PC-9 (cell line): ENCODE measurements at regions not wholly inside any gene's neighbourhood (a gene's known extent, or its start where the extent isn't known, plus 50 kb on each side); places are given as distances from the start of the nearest gene placed in this dataset.

Experiments used
- BruUV-seq: library from RNA; stranded (reverse); fragments of 400-500 nt; replicated peaks from 2 replicates; lab custom pipeline; 2021; lab: Mats Ljungman, UMichigan
- CTCF ChIA-PET: fragments of 300-600 bp; sonication (Branson Sonifier 250); formaldehyde crosslinking; loops from one replicate; lab custom pipeline; 2022; ENCODE audit warnings: antibody characterized with exemption; lab: Charles Lee
- POLR2A ChIA-PET: fragments of 300-600 bp; sonication (Branson Sonifier 250); formaldehyde crosslinking; loops from one replicate; lab custom pipeline; 2022; ENCODE audit warnings: antibody characterized with exemption; ENCODE audit not compliant: unreplicated experiment; lab: Charles Lee
- DNase-seq, 2 experiments: peaks; one replicate each; pipeline versions ENCODE4 v3.0.0 to v3.0.0-alpha.2; 2015 to 2022; ENCODE audit warnings: mixed read lengths in 1 of 2
- H2AFZ ChIP-seq: fragments of 200-600 bp; sonication (generic); 2 replicates; pipeline ENCODE4 v1.8.1; 2017; ENCODE audit warnings: antibody characterized with exemption
- H3F3A ChIP-seq: fragments of 200-600 bp; sonication (generic); 2 replicates; pipeline ENCODE4 v1.8.1; 2017; ENCODE audit warnings: antibody characterized with exemption, mild to moderate bottlenecking, low read depth; ENCODE audit not compliant: insufficient read depth
- H3K27ac ChIP-seq: fragments of 200-600 bp; sonication (generic); 2 replicates; pipeline ENCODE4 v1.6.1; 2016; ENCODE audit warnings: mixed run types
- H3K27me3 ChIP-seq: fragments of 200-600 bp; sonication (generic); 2 replicates; pipeline ENCODE4 v1.6.1; 2016; ENCODE audit warnings: low read depth, mixed run types; ENCODE audit not compliant: insufficient read depth
- H3K36me3 ChIP-seq: fragments of 200-600 bp; sonication (generic); 2 replicates; pipeline ENCODE4 v1.6.1; 2016; ENCODE audit warnings: low read depth, mixed run types
- H3K4me1 ChIP-seq: fragments of 200-600 bp; sonication (generic); replicated peaks from 2 replicates; pipeline ENCODE4 v1.6.1; 2016; ENCODE audit warnings: mixed run types; ENCODE audit not compliant: insufficient read depth
- H3K4me2 ChIP-seq: fragments of 200-600 bp; sonication (generic); 2 replicates; pipeline ENCODE4 v1.6.1; 2017; ENCODE audit warnings: mixed run types
- H3K4me3 ChIP-seq: fragments of 200-600 bp; sonication (generic); 2 replicates; pipeline ENCODE4 v1.6.1; 2016; ENCODE audit warnings: mixed run types
- H3K79me2 ChIP-seq: fragments of 200-600 bp; sonication (generic); 2 replicates; pipeline ENCODE4 v1.6.1; 2017; ENCODE audit warnings: low read depth, mixed run types
- H3K9me2 ChIP-seq: fragments of 200-600 bp; sonication (generic); 2 replicates; pipeline ENCODE4 v1.8.1; 2017; ENCODE audit warnings: mild to moderate bottlenecking; ENCODE audit not compliant: insufficient read depth
- H3K9me3 ChIP-seq: fragments of 200-600 bp; sonication (generic); 2 replicates; pipeline ENCODE4 v1.8.1; 2016; ENCODE audit warnings: low read depth; ENCODE audit not compliant: insufficient read depth
- H4K20me1 ChIP-seq: fragments of 200-600 bp; sonication (generic); 2 replicates; pipeline ENCODE4 v1.8.1; 2017; ENCODE audit not compliant: insufficient read depth
- EZH2 ChIP-seq: fragments of 200-600 bp; sonication (generic); IDR thresholded peaks from 2 replicates; pipeline ENCODE4 v1.8.0; 2017; ENCODE audit warnings: antibody characterized with exemption, low read depth
- intact Hi-C: fragments of 100-400 bp; cut with micrococcal nuclease; formaldehyde crosslinking; loops from one replicate; pipeline ENCODE4 v1.10.0; 2022; ENCODE audit not compliant: unreplicated experiment
- TF ChIP-seq, protein P1 (sequence below): fragments of 200-600 bp; sonication (generic); conservative IDR thresholded peaks from 2 replicates; pipeline ENCODE4 v1.6.1; 2017; ENCODE audit warnings: mixed run types, antibody characterized with exemption, mild to moderate bottlenecking, moderate library complexity

DNA sequence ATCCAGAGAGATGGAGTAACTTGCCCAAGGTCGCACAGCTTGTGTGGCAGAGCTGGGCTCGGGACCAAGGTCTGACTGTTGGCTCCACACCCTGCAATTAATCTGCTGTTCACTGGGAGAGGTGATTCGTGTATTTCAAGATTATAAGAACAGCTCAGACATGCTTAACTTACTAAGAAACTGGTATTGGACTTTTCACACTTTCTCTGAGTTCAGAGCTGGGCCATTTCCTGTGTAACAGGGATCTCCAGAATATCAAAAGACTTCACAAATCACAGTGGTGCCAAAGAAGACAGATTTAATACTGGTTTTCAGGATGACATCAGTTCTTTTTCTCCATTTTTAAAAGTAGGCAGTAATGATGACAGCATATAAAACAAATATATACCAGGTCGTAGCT, 156.8 kb upstream of the UBE2E1 start:
- H3K4me3 ChIP-seq: no peak overlapping the region
- no peaks in the 10 kb centered on the region for H3K79me2 ChIP-seq
- peaks cover 22% of the 10 kb centered on the region for H3K4me1 ChIP-seq
- H2AFZ ChIP-seq: no peak overlapping the region
- no peaks in the 10 kb centered on the region for H3K9me3 ChIP-seq
- no peak overlapping the region for H3K27ac ChIP-seq
- CTCF ChIA-PET: no interaction called here
- H3K4me2 ChIP-seq: no peak overlapping the region
- TF ChIP-seq EZH2: no peak
- TF ChIP-seq, protein P1, sequence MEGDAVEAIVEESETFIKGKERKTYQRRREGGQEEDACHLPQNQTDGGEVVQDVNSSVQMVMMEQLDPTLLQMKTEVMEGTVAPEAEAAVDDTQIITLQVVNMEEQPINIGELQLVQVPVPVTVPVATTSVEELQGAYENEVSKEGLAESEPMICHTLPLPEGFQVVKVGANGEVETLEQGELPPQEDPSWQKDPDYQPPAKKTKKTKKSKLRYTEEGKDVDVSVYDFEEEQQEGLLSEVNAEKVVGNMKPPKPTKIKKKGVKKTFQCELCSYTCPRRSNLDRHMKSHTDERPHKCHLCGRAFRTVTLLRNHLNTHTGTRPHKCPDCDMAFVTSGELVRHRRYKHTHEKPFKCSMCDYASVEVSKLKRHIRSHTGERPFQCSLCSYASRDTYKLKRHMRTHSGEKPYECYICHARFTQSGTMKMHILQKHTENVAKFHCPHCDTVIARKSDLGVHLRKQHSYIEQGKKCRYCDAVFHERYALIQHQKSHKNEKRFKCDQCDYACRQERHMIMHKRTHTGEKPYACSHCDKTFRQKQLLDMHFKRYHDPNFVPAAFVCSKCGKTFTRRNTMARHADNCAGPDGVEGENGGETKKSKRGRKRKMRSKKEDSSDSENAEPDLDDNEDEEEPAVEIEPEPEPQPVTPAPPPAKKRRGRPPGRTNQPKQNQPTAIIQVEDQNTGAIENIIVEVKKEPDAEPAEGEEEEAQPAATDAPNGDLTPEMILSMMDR: no peak
- POLR2A ChIA-PET: interaction anchor here (0.6 kb wide), 2 partner anchors 20 to 268 kb away, joined by 4 to 5 read pairs; partner anchors contain the start of genes NKIRAS1 and RPL15
- H3F3A ChIP-seq: no peaks in the 10 kb centered on the region
- intact Hi-C loops: no loop called here
- no peaks in the 10 kb centered on the region for H3K27me3 ChIP-seq
- no peak for DNase-seq
- no peaks in the 10 kb centered on the region for H3K36me3 ChIP-seq
- no TSS peak for BruUV-seq
- H3K9me2 ChIP-seq: no peaks in the 10 kb centered on the region
- no peaks in the 10 kb centered on the region for H4K20me1 ChIP-seq

DNA sequence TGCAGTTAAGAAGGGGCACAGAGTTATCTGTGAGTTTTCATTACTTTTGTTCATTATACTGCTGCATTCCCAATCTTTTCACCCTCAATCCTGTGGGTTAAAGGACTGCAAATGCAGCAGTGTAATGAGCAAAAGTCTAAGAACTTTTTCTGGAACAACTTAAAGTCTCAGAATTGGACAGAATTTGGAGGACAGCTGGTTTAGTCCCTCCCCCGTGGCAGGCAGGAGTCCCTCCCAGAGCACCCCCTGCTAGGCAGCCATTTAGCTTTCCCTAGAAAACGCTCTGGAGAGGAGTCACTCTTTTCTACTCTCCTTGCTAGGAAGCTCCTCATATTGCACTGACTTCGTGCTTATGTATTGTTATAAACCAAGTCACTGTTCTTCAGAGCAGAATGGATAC, 156.3 kb upstream of the UBE2E1 start:
- TF ChIP-seq EZH2: no peak
- TF ChIP-seq, protein P1: no peak
- Histone ChIP-seq H2AFZ (no peak overlapping the region), H4K20me1 (no peaks in the 10 kb centered on the region), H3K4me1 (peaks cover 22% of the 10 kb centered on the region), H3K27ac (no peak overlapping the region), H3F3A (no peaks in the 10 kb centered on the region), H3K27me3 (no peaks in the 10 kb centered on the region), H3K4me2 (no peak overlapping the region), H3K79me2 (no peaks in the 10 kb centered on the region), H3K4me3 (no peak overlapping the region), H3K36me3 (no peaks in the 10 kb centered on the region), H3K9me2 (no peaks in the 10 kb centered on the region), H3K9me3 (no peaks in the 10 kb centered on the region)
- intact Hi-C loops: no loop called here
- ChIA-PET CTCF (interaction anchor here (0.6 kb wide), 1 partner anchor 85 kb away, joined by 4 read pairs; no protein-coding TSS in a partner anchor), POLR2A (no interaction called here)
- BruUV-seq: no TSS peak
- DNase-seq: no peak

DNA sequence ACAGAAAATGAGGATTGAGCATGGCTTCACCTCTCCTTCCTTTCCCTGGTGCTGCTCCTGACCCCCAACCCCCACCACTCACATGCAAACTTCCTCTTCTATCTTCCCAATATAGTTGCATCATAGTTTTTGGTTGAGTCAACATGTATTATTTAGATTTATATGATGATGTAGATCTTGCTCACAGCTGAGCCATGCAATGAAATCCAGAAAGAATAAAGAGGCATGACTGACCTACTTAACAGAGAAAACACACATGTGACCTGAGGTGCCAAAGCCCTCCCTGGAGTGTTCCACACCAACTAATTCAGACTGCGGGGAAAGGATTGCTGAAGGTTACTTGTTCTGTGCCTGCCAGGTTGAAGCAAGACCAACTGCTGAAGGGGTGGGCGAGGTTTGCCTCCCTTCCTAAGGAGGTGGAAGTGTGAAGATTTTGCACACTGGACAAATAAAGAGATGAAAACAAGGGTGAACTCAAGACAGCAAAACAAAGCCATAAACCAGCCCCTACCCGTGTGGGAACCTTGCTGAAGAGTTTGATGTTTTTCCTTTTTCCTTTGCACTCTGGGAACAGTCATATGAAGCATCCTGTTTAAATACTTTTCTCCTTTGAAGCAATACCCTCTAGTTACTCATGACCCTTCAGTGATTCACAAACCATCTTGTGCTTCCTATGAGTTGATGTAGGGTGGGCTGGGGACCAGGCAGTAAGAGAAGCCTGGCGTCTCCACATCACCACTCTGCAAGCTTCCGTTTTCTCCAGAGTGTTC, 155.2 kb upstream of the UBE2E1 start:
- H3F3A ChIP-seq: no peaks in the 10 kb centered on the region
- H4K20me1 ChIP-seq: no peaks in the 10 kb centered on the region
- H3K27ac ChIP-seq: no peak overlapping the region
- H3K36me3 ChIP-seq: no peaks in the 10 kb centered on the region
- peaks cover under 1% of the 10 kb centered on the region; the same call in 1 of the 2 replicates for H3K9me3 ChIP-seq
- intact Hi-C loops: no loop called here
- 0 out of 2 replicates have a peak overlapping the region, but pooled peaks have one; percentile 17 for H3K4me2 ChIP-seq
- peak in 1 of 2 experiments; percentile 43 for DNase-seq
- BruUV-seq: no TSS peak
- H2AFZ ChIP-seq: no peak overlapping the region
- H3K79me2 ChIP-seq: no peaks in the 10 kb centered on the region
- no peak overlapping the region for H3K4me3 ChIP-seq
- ChIA-PET POLR2A (no interaction called here), CTCF (no interaction called here)
- H3K27me3 ChIP-seq: no peaks in the 10 kb centered on the region
- TF ChIP-seq EZH2: no peak
- TF ChIP-seq, protein P1: no peak
- no peaks in the 10 kb centered on the region for H3K9me2 ChIP-seq
- H3K4me1 ChIP-seq: peaks cover 22% of the 10 kb centered on the region
